Common myeloid progenitor, CD34-positive (primary cell): ENCODE measurements at regions not wholly inside any gene's neighbourhood (a gene's known extent, or its start where the extent isn't known, plus 50 kb on each side); places are given as distances from the start of the nearest gene placed in this dataset.

ENCODE experiments used
- CTCF ChIA-PET: fragments of 350-600 bp; sonication (Branson Sonifier 250); formaldehyde crosslinking; loops from one replicate; lab custom pipeline; 2021; ENCODE audit warnings: antibody characterized with exemption; lab: Charles Lee
- POLR2A ChIA-PET: fragments of 350-600 bp; sonication (Branson Sonifier 250); formaldehyde crosslinking; loops from one replicate; lab custom pipeline; 2021; ENCODE audit warnings: antibody characterized with exemption; lab: Charles Lee
- DNase-seq, 3 donors: peaks; one replicate each; pipeline versions ENCODE4 v3.0.0 to v3.0.0-alpha.2; 2013
- H3K27ac ChIP-seq, 2 experiments: 1 replicate in 1 of 2; 2 replicates in 1 of 2; pipeline ENCODE4 v1.7.0; 2013; ENCODE audit warnings: inconsistent platforms in 2 of 2, low read length in 2 of 2, mild to moderate bottlenecking in 2 of 2, low read depth in 1 of 2, moderate library complexity in 1 of 2; ENCODE audit not compliant: severe bottlenecking in 2 of 2, insufficient read depth in 1 of 2, poor library complexity in 1 of 2
- H3K27me3 ChIP-seq, 5 experiments: replicated peaks in 2 of 5; 1 replicate in 3 of 5; 2 replicates in 2 of 5; pipeline versions ENCODE4 v1.6.1 to v1.7.0; 2013; ENCODE audit warnings: low read length in 4 of 5, mild to moderate bottlenecking in 2 of 5, moderate library complexity in 2 of 5, inconsistent platforms in 1 of 5; ENCODE audit not compliant: insufficient read depth in 5 of 5, control insufficient read depth in 4 of 5
- H3K36me3 ChIP-seq, 4 experiments: 1 replicate in 2 of 4; 2 replicates in 2 of 4; pipeline versions ENCODE4 v1.6.1 to v1.7.0; 2013; ENCODE audit warnings: low read length in 3 of 4, control low read depth in 1 of 4, mild to moderate bottlenecking in 1 of 4; ENCODE audit not compliant: control insufficient read depth in 4 of 4, insufficient read depth in 4 of 4
- H3K4me1 ChIP-seq, 4 experiments: 1 replicate in 3 of 4; 2 replicates in 1 of 4; pipeline versions ENCODE4 v1.6.1 to v1.7.1; 2013; ENCODE audit warnings: low read length in 3 of 4, mild to moderate bottlenecking in 3 of 4, control low read depth in 1 of 4, inconsistent platforms in 1 of 4, moderate library complexity in 1 of 4; ENCODE audit not compliant: control insufficient read depth in 4 of 4, insufficient read depth in 4 of 4; ENCODE audit errors: control extremely low read depth in 1 of 4
- H3K4me3 ChIP-seq, 7 experiments: 1 replicate in 4 of 7; 2 replicates in 3 of 7; pipeline versions ENCODE4 v1.5.1 to v1.7.0; 2013; ENCODE audit warnings: mild to moderate bottlenecking in 7 of 7, low read length in 6 of 7, moderate library complexity in 6 of 7, inconsistent platforms in 2 of 7, low read depth in 2 of 7, control low read depth in 1 of 7; ENCODE audit not compliant: insufficient read depth in 4 of 7, control insufficient read depth in 1 of 7; ENCODE audit errors: extremely low read depth in 1 of 7
- H3K9me3 ChIP-seq, 5 experiments: 1 replicate in 4 of 5; 2 replicates in 1 of 5; pipeline versions ENCODE4 v1.6.1 to v1.7.1; 2013; ENCODE audit warnings: low read length in 4 of 5, mild to moderate bottlenecking in 2 of 5, inconsistent platforms in 1 of 5, low read depth in 1 of 5, moderate library complexity in 1 of 5; ENCODE audit not compliant: control insufficient read depth in 4 of 5, insufficient read depth in 2 of 5; ENCODE audit errors: control extremely low read depth in 1 of 5
- WGBS: methylation state at CpG from one replicate; pipeline ENCODE4 v1.1.5; 2013; ENCODE audit not compliant: insufficient coverage; 5-methylcytosine and 5-hydroxymethylcytosine counted together

DNA sequence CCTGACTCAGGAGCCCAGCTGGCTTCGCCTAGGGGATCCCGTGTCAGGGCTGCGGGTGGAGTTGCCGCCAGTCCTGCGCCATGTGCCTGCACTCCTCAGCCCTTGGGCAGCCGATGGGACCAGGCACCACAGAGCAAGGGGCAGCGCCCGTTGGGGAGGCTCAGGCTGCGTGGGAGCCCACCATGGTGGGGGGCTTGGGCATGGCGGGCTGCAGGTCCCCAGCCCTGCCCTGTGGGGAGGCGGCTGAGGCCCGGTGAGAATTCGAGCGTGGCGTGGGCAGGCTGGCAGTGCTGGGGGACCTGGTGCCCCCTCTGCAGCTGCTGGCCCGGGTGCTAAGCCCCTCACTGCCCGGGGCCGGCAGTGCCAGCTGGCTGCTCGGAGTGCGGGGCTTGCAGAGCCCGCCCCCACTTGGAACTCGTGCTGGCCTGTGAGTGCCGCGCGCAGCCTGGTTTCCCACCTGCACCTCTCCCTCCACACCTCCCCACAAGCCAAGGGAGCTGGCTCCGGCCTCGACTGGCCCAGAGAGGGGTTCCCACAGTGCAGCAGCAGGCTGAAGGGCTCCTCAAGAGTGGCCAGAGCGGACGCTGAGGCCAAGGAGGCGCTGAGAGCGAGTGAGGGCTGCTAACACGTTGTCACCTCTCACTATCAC is 135.1 kb upstream of the SEL1L start:
- no peaks in the 10 kb centered on the region for H3K9me3 ChIP-seq
- no peaks in the 10 kb centered on the region for H3K27me3 ChIP-seq
- no peak overlapping the region for H3K4me3 ChIP-seq
- DNase-seq, result no peak
- no peaks in the 10 kb centered on the region for H3K36me3 ChIP-seq
- POLR2A ChIA-PET, result no interaction called here
- 95% methylated on average over 13 of the region's 32 CpGs for WGBS
- CTCF ChIA-PET, result no interaction called here
- H3K4me1 ChIP-seq, result no peaks in the 10 kb centered on the region
- no peak overlapping the region for H3K27ac ChIP-seq

DNA sequence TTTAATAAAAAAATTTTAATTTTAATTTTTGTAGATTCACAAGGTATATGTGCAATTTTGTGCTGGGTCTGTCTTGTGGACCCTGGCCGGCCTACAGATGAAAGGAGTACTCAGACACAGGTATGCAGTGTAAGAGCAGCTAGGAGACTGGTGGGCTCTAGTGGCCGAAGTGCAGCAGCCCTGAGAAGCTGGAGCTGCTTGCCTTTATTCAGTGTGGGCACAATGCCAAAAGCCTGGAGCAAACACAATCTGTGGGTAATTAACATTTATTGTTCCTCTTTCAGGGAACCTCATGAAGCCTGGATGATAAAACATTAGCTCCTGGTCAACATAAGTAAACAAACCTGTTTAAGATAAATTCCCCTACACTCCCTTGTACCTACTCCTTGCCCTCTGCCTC is 135.7 kb upstream of the SEL1L start:
- no peaks in the 10 kb centered on the region for H3K27me3 ChIP-seq
- no peak overlapping the region for H3K4me3 ChIP-seq
- CTCF ChIA-PET, result no interaction called here
- H3K4me1 ChIP-seq, result no peaks in the 10 kb centered on the region
- no peaks in the 10 kb centered on the region for H3K9me3 ChIP-seq
- H3K36me3 ChIP-seq, result no peaks in the 10 kb centered on the region
- no peak for DNase-seq
- no peak overlapping the region for H3K27ac ChIP-seq
- POLR2A ChIA-PET, result no interaction called here
- WGBS, result 100% methylated on average over 2 of the region's 2 CpGs

DNA sequence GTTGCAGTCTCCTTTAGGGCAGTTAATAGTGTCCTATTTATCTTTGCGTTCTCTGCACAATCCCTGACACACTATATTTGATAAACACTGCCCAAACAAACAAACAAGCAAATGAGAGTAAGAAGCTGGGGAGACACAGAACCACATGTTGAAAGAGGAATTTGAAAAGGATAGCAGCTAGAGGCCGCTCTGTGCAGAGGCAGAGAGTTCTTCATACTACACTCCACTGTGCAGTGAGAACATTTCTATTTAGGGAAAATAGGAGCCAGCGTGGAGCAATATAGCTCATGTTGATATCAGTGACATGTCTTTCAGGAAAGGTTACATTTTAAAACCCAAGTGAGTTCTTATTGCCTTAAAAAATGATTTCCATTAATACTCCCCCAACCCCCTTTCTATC is 140.3 kb upstream of the SEL1L start:
- WGBS, result no CpG with 5 or more reads among the region's 3 CpGs
- DNase-seq, result no peak
- POLR2A ChIA-PET, result no interaction called here

DNA sequence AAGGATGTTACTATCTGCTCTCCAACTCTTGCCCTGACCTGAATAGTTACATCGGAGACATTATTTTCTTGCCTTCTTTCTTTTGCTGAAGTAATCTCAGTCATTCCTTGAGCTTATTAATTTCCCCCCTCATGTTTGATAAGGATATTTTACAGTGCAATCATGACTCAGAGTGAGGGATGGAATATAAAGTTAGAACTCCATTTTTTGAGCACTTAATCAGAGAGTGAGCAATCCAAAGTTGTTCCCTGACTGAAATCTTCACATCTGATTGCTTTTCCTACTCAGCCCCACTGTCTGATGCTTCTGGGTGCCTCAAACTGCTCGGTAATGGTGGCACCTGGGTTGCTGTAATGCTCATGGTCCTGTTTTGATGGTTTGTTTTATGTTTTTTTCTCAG is 142.7 kb upstream of the SEL1L start:
- H3K9me3 ChIP-seq, result peaks cover 0 to 2% (median 0%) of the 10 kb centered on the region in 5 experiments
- 88% methylated on average over 1 of the region's 2 CpGs for WGBS
- no peak overlapping the region for H3K4me3 ChIP-seq
- no peaks in the 10 kb centered on the region for H3K4me1 ChIP-seq
- POLR2A ChIA-PET, result no interaction called here
- CTCF ChIA-PET, result no interaction called here
- no peak for DNase-seq
- no peaks in the 10 kb centered on the region for H3K36me3 ChIP-seq
- H3K27me3 ChIP-seq, result peaks cover 3 to 24% (median 6%) of the 10 kb centered on the region in 5 experiments
- H3K27ac ChIP-seq, result no peak overlapping the region

More for the DNA sequence above, 140.3 kb upstream of the SEL1L start:
- peaks cover 0 to under 1% (median 0%) of the 10 kb centered on the region in 5 experiments for H3K9me3 ChIP-seq
- no peak overlapping the region for H3K27ac ChIP-seq
- CTCF ChIA-PET, result no interaction called here
- H3K27me3 ChIP-seq, result peaks cover 0 to 5% (median 3%) of the 10 kb centered on the region in 5 experiments
- H3K4me3 ChIP-seq, result no peak overlapping the region
- H3K36me3 ChIP-seq, result no peaks in the 10 kb centered on the region
- H3K4me1 ChIP-seq, result no peaks in the 10 kb centered on the region

DNA sequence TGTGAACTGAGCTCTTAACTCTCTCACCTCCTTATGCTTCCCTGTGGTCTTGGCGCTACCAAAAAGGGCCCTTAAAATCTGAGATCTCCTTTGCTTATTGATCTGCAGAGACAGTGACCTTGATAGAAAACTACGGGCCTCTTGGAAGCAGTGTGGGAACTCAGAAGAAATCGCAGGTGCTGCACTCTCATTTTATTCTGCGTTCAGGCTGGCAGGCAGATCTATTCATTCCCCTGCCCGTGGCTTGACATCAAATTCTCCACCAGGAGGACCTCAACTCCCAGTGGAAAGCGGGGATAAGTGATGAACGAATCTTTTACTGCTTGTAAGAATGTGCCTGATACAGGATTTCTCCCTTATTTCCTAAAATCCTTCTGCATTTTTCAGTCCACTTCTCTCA is 143.2 kb upstream of the SEL1L start:
- 96% methylated on average over 4 of the region's 7 CpGs for WGBS
- Histone ChIP-seq H3K4me3 (no peak overlapping the region), H3K27me3 (peaks cover 3 to 27% (median 6%) of the 10 kb centered on the region in 5 experiments), H3K27ac (no peak overlapping the region), H3K36me3 (no peaks in the 10 kb centered on the region), H3K4me1 (no peaks in the 10 kb centered on the region), H3K9me3 (peaks cover 0 to 2% (median 0%) of the 10 kb centered on the region in 5 experiments)
- ChIA-PET CTCF (no interaction called here), POLR2A (no interaction called here)
- no peak for DNase-seq

DNA sequence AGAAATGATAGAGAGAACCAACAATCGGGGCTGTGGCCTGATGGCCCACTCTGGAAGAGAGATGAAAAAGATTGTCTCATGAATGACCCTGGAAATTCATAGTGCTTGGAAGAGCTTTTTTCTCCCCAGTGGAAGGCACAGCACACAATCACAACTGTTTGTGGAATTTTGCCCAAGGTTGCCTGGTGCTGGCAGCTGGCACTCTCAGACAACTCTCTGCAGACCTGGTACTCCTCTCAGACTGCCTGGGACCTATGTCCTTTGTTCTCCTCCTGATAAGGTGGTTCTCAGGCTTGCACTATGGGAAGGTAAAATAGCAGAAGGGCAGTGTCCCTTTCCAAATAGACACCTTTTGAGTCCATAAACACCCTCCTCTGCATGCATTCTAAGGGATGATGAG is 144.1 kb upstream of the SEL1L start:
- CTCF ChIA-PET, result no interaction called here
- H3K9me3 ChIP-seq, result peaks cover 0 to 2% (median 0%) of the 10 kb centered on the region in 5 experiments
- whole genome bisulfite sequencing, result no CpG with 5 or more reads among the region's 1 CpG
- H3K27me3 ChIP-seq, result peaks cover 3 to 27% (median 6%) of the 10 kb centered on the region in 5 experiments
- H3K4me3 ChIP-seq, result no peak overlapping the region
- H3K4me1 ChIP-seq, result no peaks in the 10 kb centered on the region
- no peak overlapping the region for H3K27ac ChIP-seq
- POLR2A ChIA-PET, result no interaction called here
- no peak for DNase-seq
- H3K36me3 ChIP-seq, result no peaks in the 10 kb centered on the region

DNA sequence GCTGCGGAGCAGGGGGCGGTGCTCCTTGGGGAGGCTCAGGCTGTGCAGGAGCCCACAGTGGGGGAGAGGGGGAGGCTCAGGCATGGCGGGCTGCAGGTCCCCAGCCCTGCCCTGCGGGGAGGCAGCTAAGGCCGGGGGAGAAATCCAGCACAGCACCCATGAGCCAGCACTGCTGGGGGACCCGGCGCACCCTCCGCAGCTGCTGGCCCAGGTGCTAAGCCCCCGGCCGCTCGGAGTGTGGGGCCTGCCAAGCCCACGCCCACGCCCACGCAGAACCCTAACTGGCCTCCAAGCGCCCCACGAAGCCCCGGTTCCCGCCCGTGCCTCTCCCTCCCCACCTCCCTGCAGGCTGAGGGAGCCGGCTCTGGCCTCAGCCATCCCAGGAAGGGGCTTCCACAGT is 145.6 kb upstream of the SEL1L start:
- 98% methylated on average over 17 of the region's 20 CpGs for WGBS
- POLR2A ChIA-PET, result no interaction called here

More for the DNA sequence above, 145.6 kb upstream of the SEL1L start:
- no peak for DNase-seq
- Histone ChIP-seq H3K27ac (no peak overlapping the region), H3K4me3 (no peak overlapping the region), H3K27me3 (peaks cover 3 to 27% (median 6%) of the 10 kb centered on the region in 5 experiments), H3K4me1 (no peaks in the 10 kb centered on the region), H3K36me3 (no peaks in the 10 kb centered on the region), H3K9me3 (peaks cover 0 to 2% (median 0%) of the 10 kb centered on the region in 5 experiments)
- CTCF ChIA-PET, result no interaction called here
